Fibroblast of lung (primary cell): ENCODE measurements at regions not wholly inside any gene's neighbourhood (a gene's known extent, or its start where the extent isn't known, plus 50 kb on each side); places are given as distances from the start of the nearest gene placed in this dataset.

Experiments used
- DNase-seq, 2 donors: peaks; one replicate each; pipeline versions ENCODE4 v3.0.0 to v3.0.0-alpha.2; 2010; ENCODE audit warnings: low read depth in 2 of 2
- H2AFZ ChIP-seq: 2 replicates; pipeline ENCODE4 v1.5.1; 2012; ENCODE audit warnings: low read length, control low read depth, inconsistent platforms
- H3K27ac ChIP-seq: 2 replicates; pipeline ENCODE4 v1.5.1; 2011; ENCODE audit warnings: low read length, control low read depth; ENCODE audit not compliant: insufficient read depth
- H3K27me3 ChIP-seq: 2 replicates; pipeline ENCODE4 v1.5.1; 2011; ENCODE audit warnings: mild to moderate bottlenecking, low read length; ENCODE audit not compliant: control insufficient read depth, insufficient read depth
- H3K36me3 ChIP-seq: 2 replicates; pipeline ENCODE4 v1.5.1; 2011; ENCODE audit warnings: low read length; ENCODE audit not compliant: control insufficient read depth, insufficient read depth
- H3K4me1 ChIP-seq: 2 replicates; pipeline ENCODE4 v1.5.1; 2011; ENCODE audit warnings: low read length; ENCODE audit not compliant: control insufficient read depth, insufficient read depth; ENCODE audit errors: extremely low read depth
- H3K4me2 ChIP-seq: 2 replicates; pipeline ENCODE4 v1.5.1; 2011; ENCODE audit warnings: low read length, control low read depth; ENCODE audit not compliant: insufficient read depth; ENCODE audit errors: extremely low read depth
- H3K4me3 ChIP-seq, 4 experiments: fragments of 200-600 bp in 1 of 4; sonication (generic) in 1 of 4; replicated peaks in 1 of 4; 2 replicates each; pipeline ENCODE4 v1.5.1; 2011 to 2016; ENCODE audit warnings: low read length in 4 of 4, low read depth in 3 of 4, mild to moderate bottlenecking in 3 of 4, control low read depth in 2 of 4, inconsistent platforms in 1 of 4, mixed read lengths in 1 of 4; ENCODE audit not compliant: insufficient read depth in 1 of 4; ENCODE audit errors: control extremely low read depth in 1 of 4
- H3K79me2 ChIP-seq: 2 replicates; pipeline ENCODE4 v1.5.1; 2012; ENCODE audit warnings: mild to moderate bottlenecking, low read length, inconsistent platforms; ENCODE audit not compliant: control insufficient read depth, insufficient read depth
- H3K9ac ChIP-seq: 2 replicates; pipeline ENCODE4 v1.5.1; 2011; ENCODE audit warnings: mild to moderate bottlenecking, low read length, control low read depth; ENCODE audit not compliant: insufficient read depth
- H3K9me3 ChIP-seq: 2 replicates; pipeline ENCODE4 v1.5.1; 2012; ENCODE audit warnings: low read depth, low read length; ENCODE audit not compliant: control insufficient read depth, insufficient read depth
- H4K20me1 ChIP-seq: 2 replicates; pipeline ENCODE4 v1.5.1; 2011; ENCODE audit warnings: low read length; ENCODE audit not compliant: control insufficient read depth, insufficient read depth; ENCODE audit errors: extremely low read depth
- CTCF ChIP-seq, 2 donors: IDR thresholded peaks in 1 of 2; conservative IDR thresholded peaks in 1 of 2; 1 replicate in 1 of 2; 2 replicates in 1 of 2; pipeline ENCODE4 v1.5.1; 2011 to 2012; ENCODE audit warnings: low read length in 2 of 2, control low read depth in 1 of 2, inconsistent platforms in 1 of 2, low read depth in 1 of 2, mild to moderate bottlenecking in 1 of 2
- EZH2 ChIP-seq: IDR thresholded peaks from 2 replicates; pipeline ENCODE4 v1.5.1; 2012; ENCODE audit warnings: low read length, control low read depth, mild to moderate bottlenecking; ENCODE audit errors: missing control alignments

- no peak overlapping the region for H3K4me2 ChIP-seq
- no peaks in the 10 kb centered on the region for H4K20me1 ChIP-seq
- H3K4me1 ChIP-seq, result no peaks in the 10 kb centered on the region
- H3K27ac ChIP-seq, result no peak overlapping the region
- no peaks in the 10 kb centered on the region for H3K79me2 ChIP-seq
- DNase-seq, result no peak
- no peaks in the 10 kb centered on the region for H3K36me3 ChIP-seq
- TF ChIP-seq EZH2 (no peak), CTCF (conservative IDR thresholded peaks at IDR 0.05 in 1 of 2, IDR thresholded peaks at IDR 0.05 in 1 of 2; ENCODE audit: low read depth in 1 of 2, low read length in 2 of 2) (no peak)
- H3K4me3 ChIP-seq, result no peak overlapping the region
- no peaks in the 10 kb centered on the region for H3K27me3 ChIP-seq
- H3K9me3 ChIP-seq, result no peaks in the 10 kb centered on the region
- H2AFZ ChIP-seq, result no peak overlapping the region
- H3K9ac ChIP-seq, result no peak overlapping the region
Measured at GRCh38 chr21:23881783-23882182, 1725.5 kb downstream of the MRPL39 start.

DNA sequence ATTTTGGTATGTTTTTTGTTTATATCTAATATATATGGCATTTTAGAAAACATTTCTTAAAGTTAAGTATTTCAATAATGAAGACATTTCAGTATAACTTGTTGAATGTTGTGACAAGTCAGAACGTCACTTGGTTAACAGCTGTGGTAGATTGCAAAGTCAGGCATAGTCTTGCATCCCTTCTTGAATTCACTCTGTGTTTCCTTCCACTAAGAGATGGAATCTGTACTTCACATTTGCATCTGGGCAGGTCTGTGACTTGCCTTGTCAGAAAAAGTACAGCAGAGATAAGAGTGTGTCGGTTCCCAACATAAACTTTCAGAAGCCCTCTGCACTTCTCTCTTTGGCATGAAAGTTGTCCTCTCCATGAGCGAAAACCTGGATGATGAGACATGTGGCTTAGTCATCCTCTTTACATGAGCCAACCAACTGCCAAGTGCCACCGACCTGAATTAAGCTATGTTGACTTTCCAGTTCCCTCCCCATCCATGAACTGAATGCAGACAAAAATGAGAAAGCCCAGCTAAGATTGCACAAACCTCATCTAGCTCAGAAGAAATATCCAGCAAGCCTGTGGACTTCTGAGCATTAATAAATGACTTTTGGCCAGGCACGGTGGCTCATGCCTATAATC is 1730.2 kb downstream of the MRPL39 start:
- no peaks in the 10 kb centered on the region for H3K36me3 ChIP-seq
- H3K27me3 ChIP-seq, result no peaks in the 10 kb centered on the region
- no peak overlapping the region for H2AFZ ChIP-seq
- H3K4me1 ChIP-seq, result no peaks in the 10 kb centered on the region
- H3K79me2 ChIP-seq, result no peaks in the 10 kb centered on the region
- DNase-seq, result peak in 1 of 2 donors; percentile 3
- no peak overlapping the region for H3K4me2 ChIP-seq
- H3K27ac ChIP-seq, result no peak overlapping the region
- H3K4me3 ChIP-seq, result no peak overlapping the region
- no peaks in the 10 kb centered on the region for H3K9me3 ChIP-seq
- no peak overlapping the region for H3K9ac ChIP-seq
- TF ChIP-seq EZH2 (no peak), CTCF (conservative IDR thresholded peaks at IDR 0.05 in 1 of 2, IDR thresholded peaks at IDR 0.05 in 1 of 2; ENCODE audit: low read depth in 1 of 2, low read length in 2 of 2) (no peak)
- no peaks in the 10 kb centered on the region for H4K20me1 ChIP-seq

GRCh38 chr21:23874271-23874670 is 1733.0 kb downstream of the MRPL39 start:
- no peaks in the 10 kb centered on the region for H3K36me3 ChIP-seq
- H3K4me2 ChIP-seq, result no peak overlapping the region
- H3K79me2 ChIP-seq, result no peaks in the 10 kb centered on the region
- TF ChIP-seq EZH2 (no peak), CTCF (conservative IDR thresholded peaks at IDR 0.05 in 1 of 2, IDR thresholded peaks at IDR 0.05 in 1 of 2; ENCODE audit: low read depth in 1 of 2, low read length in 2 of 2) (no peak)
- H3K9ac ChIP-seq, result no peak overlapping the region
- H3K9me3 ChIP-seq, result no peaks in the 10 kb centered on the region
- no peak overlapping the region for H3K27ac ChIP-seq
- H3K27me3 ChIP-seq, result no peaks in the 10 kb centered on the region
- H4K20me1 ChIP-seq, result no peaks in the 10 kb centered on the region
- H3K4me1 ChIP-seq, result no peaks in the 10 kb centered on the region
- DNase-seq, result no peak
- no peak overlapping the region for H2AFZ ChIP-seq
- H3K4me3 ChIP-seq, result no peak overlapping the region
